HG03469 (cell line): ENCODE measurements at regions not wholly inside any gene's neighbourhood (a gene's known extent, or its start where the extent isn't known, plus 50 kb on each side); places are given as distances from the start of the nearest gene placed in this dataset.

Experiments used
- ATAC-seq: cut with Tn5 transposase; IDR thresholded peaks from one replicate; pipeline ENCODE4 v1.9.1; 2021; ENCODE audit warnings: mild to moderate bottlenecking, moderate library complexity, moderate number of reproducible peaks; ENCODE audit not compliant: unreplicated experiment

- no peak for ATAC-seq
These were observed 210.0 kb downstream of the KLHL4 start for GRCh38 chrX:87727620-87728019.

DNA sequence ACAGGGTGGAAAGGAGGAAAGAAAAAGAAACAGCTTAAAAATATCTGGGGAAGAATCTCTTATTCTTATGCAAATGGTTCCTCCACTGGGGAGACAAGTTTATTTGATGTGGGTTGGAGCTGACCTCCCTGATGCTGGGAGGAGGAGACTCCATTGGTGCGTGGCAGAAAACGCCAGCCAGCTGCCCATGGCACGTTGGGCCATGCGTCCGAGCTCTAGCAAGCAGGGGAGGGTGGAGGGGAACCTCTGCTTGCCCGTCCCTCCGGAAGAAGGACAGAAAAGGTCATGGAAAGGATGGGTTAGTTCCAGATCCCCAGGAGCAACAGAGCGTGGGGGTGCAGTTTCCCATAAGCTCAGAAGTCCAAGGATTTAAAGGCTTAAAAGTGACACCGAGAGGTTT, 210.4 kb downstream of the KLHL4 start:
- ATAC-seq, result no peak

- no peak for ATAC-seq
These were observed 210.9 kb downstream of the KLHL4 start for GRCh38 chrX:87728459-87728858.

DNA sequence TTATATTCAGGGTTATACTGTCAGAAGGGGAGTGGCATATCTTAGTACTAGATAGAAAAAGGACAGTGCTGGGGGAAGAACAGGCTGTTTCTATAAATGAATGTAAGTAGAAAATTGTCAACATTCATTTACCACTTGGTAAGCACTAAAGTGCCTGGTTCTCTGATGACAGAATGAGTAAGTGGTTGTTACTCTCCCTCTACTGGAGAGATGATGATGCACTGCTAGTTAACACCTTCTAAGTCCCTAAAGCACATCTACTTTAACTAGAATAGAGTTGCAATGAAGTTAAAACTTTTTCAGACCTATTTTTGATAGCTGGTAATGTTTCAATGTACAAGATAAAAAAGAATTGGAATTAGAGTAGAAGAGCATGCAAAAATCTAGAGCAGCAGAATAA, 214.5 kb downstream of the KLHL4 start:
- ATAC-seq, result no peak

DNA sequence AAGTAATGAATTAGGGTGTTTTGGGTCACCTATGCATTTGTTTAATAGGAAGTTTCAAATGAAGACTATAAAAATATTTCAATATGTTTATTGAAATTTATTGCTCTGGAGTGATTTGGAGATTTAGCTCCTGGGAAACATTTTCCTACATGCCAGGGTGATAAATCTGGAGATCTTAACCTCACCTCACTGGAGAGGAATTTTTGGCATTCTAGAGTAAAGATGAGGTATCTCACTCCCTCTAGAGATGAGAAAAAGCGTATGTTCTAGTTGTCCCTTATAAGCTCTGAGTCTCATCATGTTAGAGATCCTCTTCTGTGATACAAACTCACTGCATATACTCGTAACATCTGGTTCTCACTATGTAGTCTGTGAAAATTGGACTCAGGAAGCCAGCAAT, 219.0 kb downstream of the KLHL4 start:
- ATAC-seq, result no peak

- ATAC-seq, result no peak
These were observed 226.8 kb downstream of the KLHL4 start for GRCh38 chrX:87744391-87744790.

- no peak for ATAC-seq
These were observed 237.9 kb downstream of the KLHL4 start for GRCh38 chrX:87755493-87755892.

- ATAC-seq, result no peak
These were observed 271.4 kb downstream of the KLHL4 start for GRCh38 chrX:87788976-87789375.

DNA sequence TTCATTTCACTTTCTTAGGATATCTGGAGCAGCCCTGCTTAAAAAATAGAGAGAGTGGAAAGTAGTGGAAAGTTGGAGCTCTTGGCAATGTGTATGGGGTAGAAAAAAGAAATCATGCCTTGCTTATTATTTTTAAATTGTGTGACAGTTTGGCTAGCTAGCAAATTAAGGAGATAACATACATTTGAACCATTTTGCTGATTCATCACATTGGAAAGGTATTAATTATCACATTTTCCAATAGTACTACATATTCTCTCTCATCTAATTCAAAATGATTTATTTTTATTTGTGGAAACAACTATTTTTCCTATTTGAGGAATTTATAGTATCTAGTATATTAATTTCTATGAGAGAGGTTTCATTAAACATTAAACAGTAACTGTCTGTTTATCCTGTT, 280.4 kb downstream of the KLHL4 start:
- ATAC-seq, result no peak

- ATAC-seq, result no peak
These were observed 288.4 kb downstream of the KLHL4 start for GRCh38 chrX:87805829-87806490.

DNA sequence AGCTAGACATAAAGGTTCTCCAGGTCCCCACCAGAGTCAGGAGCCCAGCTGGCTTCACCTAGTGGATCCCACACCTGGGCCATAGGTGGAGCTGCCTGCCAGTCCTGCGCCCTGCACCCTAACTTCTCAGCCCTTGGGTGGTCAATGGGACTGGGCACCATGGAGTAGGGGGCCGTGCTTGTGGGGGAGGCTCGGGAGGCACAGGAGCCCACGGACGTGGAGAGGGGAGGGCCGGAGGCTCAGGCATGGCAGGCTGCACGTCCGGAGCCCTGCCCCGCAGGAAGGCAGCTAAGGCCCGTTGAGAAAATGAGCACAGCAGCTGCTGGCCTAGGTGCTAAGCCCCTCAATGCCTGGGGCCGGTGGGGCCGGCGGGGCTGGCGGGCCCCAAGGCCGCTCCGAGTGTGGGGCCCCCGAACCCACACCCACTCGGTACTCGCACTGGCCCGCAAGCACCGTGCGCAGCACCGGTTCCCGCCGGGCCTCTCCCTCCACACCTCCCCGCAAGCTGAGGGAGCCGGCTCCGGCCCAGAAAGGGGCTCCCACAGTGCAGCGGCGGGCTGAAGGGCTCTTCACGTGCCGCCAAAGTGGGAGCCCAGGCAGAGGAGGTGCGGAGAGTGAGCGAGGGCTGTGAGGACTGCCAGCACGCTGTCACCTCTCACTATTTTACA, 291.1 kb downstream of the KLHL4 start:
- no peak for ATAC-seq

DNA sequence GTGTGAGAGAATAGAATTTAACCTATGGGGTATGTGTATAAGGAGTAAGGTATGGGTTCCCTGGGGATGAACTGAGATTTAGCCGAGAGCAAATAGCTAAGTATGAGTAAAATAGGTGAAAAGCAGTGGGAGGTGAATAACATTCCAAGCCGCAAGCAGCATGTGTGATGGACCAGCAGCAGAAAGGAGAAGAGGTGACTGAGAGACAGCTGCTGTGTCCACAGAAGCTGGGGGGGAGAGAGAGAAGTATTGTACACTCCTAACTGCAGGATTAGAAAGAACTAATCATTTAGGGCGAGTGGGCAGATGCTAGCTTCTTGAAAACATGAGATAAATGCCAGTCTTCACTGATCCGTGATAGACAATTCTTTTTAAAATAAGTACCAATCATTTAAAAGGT, 296.0 kb downstream of the KLHL4 start:
- no peak for ATAC-seq

- ATAC-seq, result no peak
These were observed 329.4 kb downstream of the KLHL4 start for GRCh38 chrX:87846956-87847355.

DNA sequence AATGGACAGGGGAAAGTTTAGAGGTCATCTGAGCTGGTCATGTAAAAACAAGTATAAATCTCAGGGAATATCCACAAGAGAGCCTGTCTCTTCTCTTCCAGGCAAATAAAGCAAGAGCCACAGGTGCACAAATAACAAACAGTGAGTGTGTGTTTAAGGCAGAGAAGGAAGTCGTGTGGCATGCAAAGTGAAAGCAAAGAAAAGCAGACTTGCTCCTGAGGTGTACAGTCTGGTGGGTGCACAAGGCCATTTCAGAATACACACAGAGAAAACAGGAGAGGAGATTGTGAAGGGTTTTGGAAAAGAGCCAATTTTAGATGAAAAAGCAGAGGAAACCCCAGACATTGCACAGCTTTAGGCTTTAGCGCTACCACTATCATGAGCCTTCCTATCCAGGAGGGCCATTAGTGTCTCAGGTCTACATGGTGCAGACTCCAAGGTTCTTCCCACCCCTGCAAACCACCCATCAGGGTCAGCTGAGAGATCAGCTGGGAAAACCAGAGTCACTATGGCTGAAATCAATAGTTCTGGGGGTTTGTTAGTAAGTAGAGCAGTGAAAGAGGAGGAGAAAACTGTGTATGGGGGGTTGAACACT, 355.8 kb downstream of the KLHL4 start:
- ATAC-seq, result no peak

DNA sequence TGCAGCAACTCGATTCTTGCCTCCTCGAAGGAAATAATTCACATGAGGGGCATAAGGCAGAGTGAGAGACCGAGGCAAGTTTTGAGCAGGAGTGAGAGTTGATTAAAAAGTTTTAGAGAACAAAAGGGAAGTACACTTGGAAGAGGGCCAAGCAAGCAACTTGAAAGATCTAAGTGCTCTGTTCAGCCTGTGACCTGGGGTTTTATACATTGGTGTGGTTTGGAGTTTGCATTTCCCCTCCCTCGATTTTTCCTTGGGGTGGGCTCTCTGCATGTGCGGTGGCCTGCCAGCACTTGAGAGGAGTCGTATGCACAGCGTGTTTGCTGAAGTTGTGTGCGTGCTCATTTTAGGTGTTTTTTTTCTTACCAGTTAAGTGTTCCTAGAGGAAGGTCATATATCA, 356.4 kb downstream of the KLHL4 start:
- ATAC-seq, result no peak

- ATAC-seq, result no peak
These were observed 361.3 kb downstream of the KLHL4 start for GRCh38 chrX:87878926-87879325.

GRCh38 chrX:87890437-87890836, 372.8 kb downstream of the KLHL4 start:
- ATAC-seq, result no peak

DNA sequence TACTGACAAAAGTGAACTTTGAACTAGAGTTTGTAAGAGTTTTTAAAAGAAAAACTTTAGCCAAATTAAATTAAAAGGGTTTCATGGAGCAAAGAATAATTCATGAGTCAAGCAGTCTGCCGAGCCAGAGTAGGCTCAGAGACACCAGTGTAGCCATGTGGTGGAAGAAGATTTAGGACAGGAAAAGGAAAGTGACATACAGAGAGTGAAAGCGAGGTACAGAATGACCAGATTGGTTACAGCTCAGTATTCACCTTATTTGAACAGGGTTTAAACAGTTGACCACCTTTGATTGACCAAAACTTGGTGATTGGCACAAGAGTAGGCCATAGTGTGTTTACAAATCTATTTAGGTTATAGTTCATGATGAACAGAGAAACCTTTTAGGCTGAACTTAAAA, 377.8 kb downstream of the KLHL4 start:
- ATAC-seq, result no peak

DNA sequence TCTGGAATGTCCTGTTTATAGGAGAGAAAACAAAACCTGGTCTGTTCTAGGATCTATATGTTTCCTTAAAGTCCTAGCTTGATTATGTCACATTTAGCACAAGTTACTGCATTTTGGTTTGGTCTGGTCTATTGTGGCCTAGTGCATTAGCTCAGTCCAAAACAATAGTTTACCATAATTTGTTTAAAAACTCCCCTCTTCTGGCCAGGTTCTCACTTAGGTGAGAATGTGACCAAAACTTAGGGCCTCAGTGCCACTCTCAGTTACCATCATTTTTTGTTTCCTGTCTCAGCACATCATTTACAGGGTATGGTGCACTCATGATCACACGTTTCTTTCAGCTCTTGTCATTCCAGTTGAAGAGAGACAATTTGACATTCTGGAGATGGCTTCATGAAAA, 378.5 kb downstream of the KLHL4 start:
- no peak for ATAC-seq

DNA sequence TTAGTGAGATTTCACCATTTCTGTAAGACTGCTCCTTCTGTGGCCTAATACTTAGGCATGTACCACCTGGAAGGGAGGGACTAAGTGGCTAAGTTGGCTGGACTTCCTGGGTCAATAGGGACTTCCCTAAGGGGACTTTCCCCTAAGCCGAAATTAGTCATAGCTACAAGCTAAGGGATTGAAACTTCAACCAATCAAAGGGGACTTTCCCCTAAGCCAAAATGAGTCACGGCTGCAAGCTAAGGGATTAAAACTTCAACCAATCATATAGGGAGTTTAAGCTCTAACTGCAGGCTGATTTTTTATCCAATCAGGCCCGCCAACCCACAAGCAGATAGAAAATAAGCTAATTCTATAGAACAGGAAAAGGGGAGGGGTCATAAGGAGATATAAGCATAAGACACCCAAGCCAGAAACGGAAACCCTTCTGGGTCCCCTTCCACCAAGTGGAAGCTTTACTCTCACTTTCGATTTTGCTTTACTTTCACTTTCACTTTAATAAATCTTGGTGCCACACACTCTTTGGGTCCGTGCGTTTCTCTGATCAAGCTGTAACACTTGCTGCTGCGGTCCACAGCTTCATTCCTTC, 382.8 kb downstream of the KLHL4 start:
- peak; percentile 50 for ATAC-seq

GRCh38 chrX:87901060-87901459, 383.5 kb downstream of the KLHL4 start:
- ATAC-seq, result no peak

DNA sequence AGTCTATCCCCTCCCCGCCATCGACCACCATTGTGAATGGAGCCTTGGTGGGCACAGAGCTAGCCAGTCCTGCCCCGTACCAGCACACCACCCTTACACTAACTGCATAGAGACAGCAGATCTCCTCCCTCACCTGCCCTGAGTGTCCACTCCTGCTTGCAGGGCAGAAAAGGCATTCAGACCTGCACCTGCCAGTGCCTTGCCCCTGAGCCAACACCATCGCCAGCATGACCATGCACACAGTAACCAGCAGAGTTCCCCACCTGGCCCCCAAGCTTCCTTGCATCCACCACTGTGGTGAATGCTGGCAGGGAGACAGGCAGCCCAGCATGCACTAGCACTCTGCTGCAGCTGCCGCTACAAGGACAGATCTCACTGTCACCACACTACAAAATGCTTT, 397.1 kb downstream of the KLHL4 start:
- no peak for ATAC-seq
